ENCODE measurements at regions not wholly inside any gene's neighbourhood (a gene's known extent, or its start where the extent isn't known, plus 50 kb on each side); places are given as distances from the start of the nearest gene placed in this dataset.

DNA sequence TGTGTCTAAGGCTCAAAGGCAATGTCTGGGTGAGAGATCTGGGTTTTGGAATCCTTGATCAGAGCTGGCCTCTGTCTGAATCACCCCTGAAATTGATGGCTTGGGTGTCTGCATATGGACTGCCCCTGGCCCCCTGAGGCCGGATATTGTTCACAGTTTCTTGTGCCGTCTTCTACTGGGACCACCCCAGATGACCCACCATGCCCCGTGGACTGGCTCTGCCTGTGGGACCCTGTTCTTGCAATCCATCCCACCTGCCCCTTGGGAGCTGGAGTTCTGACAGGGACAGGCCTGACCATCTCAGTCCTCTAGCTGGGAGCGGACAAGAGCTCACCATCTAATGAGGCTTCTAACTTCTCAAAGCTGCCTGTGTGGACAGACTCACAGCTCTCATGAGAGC lies 119.9 kb downstream of the FAM43A start:
- DNase-seq: no peak

DNA sequence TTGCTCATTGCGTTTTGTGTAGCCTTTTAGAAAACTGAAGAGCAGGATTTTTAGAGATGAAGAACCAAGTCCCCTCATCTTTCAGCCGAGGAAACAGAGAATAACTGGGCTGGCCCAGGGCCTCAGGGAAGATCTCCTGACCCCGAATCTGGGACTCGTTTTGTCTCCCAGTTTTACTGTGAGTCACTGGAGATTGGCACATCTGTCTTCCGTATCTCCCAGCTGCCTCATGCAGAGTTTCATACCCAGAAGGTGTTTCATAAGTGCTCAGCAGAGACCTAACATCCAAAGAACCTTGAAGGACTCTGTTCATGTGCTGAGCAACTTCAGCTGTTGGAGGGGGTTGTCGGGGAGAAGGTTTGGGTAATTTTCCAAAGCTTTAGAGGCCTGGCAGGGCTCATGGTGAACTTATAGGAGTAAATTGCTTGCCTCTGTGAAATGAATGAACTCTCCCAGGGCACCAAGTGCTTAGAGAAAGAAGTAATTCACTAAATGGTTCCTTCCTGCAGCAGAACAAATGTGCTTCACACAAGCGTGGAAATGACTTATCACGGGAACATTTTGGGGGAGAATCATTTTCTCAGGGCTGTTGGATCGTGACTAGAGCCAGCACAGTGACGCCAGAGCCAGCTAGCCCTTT lies 121.4 kb downstream of the FAM43A start:
- DNase-seq: no peak

DNA sequence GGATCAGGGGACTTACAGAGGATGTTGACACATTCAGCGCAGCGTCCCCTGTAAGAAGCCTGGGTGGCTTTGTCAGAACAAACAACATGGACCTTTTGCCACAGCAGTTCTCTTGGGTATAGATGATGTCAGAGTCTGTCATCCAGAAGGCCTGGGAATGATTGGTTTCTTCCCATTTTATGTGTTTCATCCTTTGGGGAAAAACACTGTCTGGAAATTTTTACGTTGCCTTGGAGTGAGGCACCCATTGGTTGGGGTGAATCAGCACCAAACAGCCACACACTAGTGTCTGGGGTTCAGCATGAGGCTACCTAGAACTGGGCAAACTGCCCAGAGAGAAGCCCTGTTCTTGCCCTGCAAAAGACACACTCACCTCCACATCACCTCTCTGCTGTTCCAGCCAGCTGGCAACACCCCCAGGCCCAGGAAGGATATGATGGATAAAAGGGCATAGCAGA lies 123.0 kb downstream of the FAM43A start:
- no peak for DNase-seq

DNA sequence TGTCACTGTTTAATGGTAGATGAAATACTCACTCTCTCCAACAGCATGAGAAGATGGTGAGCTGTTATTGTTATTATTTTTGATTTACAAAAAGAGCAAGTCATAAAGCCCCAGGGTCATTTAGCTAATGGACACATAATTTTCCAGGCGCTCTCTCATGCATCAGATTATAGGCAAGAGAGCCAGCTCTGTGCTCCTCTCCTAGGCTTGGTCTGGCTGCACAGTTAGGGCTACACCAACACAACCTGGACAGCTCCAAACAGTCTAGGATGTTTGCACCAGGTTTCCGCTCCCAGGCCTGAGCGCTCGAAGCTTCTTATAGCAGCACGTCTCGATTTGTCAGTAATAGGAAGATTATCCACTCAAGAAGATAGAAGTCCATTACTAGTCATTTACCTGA lies 123.7 kb downstream of the FAM43A start:
- DNase-seq: no peak

DNA sequence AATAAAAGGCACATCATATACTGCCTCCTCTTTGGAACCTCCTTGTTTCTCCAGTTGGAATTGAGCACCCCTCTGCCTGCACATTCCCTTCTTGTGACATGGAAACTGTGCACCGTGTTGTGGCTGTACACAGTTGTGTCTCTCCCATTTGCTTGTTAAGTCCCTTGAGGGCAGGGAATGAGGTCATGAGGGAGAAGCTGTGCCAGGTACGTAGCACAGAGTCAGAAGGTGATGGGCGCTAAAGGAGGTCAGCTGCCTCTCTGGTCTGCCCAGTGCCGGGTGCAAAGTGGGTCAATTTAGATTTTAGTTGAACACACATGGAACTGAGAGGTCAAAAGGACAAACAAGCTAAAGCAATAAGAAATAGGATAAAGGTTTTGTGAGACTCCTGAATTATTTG lies 124.4 kb downstream of the FAM43A start:
- no peak for DNase-seq

DNA sequence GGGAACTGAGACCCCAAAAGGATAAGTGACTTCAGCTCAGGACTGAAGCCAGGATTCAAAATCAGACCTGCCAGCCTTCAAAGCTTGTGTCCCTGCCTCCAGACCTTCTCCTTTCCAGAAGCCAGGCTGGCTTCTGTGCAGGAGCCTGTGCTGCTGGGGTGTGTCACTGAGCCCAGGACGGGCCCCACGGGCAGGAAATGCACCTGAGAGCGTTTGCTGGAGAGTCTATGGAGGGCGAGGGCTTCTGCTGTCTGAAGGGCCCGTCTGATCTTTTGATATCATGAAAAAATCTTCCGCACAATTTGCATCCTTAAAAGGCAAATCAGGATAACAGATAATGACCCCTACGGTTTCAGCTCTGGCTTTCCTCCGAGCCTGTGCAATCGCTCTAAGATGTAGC lies 125.4 kb downstream of the FAM43A start:
- no peak for DNase-seq

DNA sequence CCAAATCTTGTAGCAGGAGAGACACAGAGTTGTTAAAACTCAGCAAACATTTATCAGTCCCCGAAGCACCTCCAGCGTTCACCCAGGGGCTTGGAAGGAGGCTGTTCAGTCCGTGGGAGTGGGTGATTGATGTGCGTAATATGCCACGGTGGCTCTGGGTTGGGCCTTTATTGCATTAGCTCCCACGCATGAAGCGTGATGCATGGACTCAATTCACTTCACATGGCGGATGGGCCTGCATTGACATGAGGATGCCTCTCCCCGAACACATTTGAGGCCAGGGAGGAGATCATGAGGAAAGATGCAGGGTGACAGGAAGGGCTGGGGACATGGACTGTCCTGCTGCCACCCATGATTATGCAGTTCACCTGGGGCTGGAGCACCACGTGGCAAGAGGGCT lies 126.5 kb downstream of the FAM43A start:
- no peak for DNase-seq

DNA sequence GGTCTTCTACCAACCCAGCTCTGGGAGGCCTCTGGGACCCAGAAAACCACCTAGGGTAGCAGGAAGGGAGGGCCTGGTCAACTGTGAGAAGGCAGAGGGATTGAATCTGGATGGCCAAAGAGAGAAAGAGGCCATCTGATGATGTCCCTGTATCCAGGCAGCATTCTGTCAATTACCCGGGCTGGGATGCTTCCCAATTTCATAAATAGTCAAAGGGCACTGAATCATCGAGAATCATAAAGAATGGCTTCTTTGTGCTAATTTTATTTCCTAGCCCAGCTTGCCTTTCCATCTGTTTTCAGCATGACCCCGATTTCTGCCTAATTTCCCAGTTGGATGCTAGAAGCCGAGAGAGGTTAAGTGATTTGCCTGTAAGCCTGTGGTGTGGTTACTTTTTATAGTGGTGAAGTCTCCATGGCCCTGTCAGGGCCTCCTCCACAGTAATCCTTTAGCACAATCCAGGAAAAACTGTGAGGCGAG lies 129.2 kb downstream of the FAM43A start:
- DNase-seq: no peak

DNA sequence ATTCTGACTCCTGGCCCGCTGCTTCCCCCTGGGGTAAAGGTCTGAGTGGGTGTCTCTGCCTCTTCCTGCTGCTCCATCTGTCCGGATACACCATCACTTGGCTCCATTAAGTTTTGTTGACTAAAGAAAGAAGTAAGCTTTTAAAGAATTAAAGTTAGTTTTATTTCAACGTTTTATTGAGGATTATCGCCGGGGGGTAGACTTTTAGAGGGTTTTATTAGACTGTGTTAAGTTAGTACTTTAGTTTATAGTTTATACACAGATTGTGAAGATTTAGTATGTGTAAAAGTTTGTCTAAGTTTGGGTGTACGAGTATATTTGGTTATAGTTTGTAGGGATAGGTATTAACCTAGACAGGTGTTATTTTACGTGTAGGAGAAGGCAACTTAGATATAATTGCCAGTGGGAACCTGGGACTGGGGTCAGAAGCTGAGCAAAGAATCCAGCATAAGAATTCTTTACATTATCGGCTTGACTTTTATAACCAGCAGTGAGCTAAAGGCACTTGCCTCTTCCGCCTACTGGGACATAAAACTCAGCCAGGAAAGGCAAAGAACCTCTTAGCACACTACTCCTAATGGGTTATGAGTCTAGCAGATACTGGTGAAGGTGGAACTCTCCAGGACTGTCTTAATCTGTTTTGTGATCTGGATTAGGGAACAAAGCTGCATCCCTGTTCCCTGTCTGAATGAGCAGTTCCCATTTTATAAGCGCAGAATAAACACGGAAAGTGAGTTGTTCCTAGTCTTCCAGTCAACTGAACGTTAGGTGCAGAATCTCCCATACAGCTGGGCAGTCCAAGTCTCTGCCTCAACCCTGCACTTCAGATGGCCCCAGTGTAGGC lies 131.3 kb downstream of the FAM43A start:
- DNase-seq: no peak

DNA sequence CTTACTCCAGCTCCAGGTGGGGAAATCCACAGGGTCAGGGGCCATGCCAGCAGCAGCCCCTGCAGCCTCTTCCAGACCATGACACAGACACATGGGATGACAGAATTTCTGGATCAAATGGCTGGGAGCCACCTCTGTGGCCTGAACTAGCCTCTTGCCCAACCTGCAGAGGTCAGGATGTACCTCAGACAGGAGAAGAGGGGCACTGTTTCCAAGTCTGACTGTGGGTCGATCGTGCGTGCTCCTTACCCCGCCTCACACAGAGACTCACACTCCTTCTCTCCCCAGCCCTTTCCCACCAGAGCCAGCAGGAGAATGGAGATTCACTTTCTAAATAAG lies 131.9 kb downstream of the FAM43A start:
- no peak for DNase-seq

DNA sequence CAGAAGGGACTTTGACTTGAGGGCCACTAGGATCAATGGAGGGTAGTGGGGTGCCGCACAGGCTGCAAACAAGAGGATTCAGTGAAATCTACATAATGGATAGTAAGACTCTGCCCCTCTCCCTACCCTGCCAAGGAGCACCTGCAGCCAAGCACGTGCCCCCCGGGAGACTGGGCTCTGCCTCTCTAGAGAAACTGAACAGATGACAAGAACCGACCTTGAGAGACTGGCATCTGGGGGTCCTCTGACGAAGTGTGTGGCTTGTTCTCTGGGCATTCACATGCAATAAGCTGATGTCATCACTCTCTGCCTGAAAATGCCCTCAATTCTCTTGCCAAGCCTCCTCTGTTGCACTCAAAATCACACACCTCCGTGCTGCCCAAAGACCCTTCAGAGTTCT lies 132.3 kb downstream of the FAM43A start:
- DNase-seq: no peak

DNA sequence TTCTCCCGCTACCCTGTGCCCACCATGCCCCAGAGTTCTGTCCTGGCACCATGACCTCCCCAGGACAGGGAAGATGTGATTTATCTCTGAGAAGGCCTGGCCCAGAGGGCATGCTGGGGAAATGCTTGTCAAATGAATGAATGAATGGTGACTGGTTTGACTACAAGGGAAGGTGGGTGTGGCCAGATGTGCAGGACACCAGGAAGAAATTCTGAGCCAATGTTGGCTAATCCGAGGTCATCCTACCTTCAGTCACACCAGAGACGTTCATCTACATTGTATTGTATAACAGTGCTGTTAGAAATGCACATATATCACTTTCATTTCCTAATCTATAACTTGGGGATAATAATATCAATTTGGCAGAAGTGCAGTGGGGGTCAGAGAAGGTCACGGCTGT lies 138.4 kb downstream of the FAM43A start:
- no peak for DNase-seq

DNA sequence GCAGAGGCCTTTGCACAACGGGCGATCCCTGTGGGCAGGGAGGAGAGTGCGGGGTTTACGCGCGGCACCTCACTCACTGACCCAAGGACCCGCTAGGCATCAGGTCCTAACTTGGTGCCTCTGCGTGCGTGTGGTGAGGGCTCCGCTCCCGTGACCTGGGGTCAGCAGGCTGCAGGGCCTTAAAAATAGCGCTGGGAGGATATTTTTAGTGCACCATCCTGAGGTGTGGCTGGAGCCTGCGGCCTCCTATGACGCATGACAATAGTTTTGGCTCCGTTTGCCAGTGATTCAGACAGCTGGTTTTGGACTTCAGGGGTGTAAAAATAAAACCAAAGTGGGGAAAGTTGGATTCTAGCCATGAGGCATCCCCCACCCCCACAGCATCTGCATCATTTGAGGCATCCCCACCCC lies 139.0 kb downstream of the FAM43A start:
- no peak for DNase-seq

DNA sequence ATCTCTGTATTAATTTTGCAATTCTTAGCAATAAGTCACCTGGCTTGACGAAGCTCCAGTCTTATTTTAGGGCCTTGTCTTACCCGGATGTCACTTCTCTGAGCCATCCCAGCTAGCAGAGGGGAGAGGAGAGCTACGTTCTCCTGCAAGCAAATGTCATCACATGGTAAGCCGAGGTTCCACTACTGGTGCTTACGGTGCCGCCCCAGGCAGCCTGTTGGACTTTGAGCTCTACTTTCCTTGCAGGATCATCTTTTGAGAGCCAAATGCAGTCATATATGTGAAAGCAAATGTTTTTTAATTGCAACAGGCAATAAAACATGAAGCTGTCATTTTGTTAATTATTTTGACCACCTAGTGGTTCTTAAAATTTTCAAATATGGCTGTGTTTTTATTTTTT lies 140.9 kb downstream of the FAM43A start:
- no peak for DNase-seq

DNA sequence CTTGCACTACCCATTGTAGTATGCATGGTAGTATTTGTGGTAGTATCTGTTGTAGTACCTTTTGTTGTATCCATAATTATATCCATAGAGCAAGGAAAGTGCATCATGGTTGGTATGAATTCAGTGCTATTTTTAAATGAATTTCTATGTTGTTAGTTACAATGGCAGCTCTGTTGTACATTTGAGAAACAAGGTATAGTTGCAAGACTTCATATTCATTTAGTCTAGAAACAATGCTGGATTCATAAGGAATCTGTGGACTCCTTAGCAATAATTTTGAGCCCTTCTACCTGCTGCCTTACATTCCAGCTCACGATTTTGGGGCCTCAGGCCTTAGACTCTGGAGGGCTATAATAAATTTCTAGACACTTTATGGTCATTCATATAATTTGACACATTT lies 141.8 kb downstream of the FAM43A start:
- DNase-seq: no peak

DNA sequence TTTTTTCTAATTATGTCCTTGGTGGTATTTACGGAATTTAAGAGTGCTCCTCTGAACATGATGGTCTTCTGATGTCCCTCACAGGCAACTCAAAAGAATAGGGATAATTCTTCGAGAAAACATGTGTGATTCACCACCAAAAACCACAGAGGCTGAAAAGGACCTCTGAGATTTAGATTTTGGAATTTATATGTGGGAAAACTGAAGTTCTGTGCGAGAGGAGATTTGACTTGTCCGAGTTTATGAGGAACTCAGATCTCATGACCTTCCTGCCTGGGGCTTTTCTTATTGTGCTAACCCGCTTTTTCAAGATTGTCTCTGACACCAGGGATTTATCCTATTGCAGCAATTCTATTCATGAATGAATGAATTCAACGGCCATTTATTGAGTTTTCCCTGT lies 142.4 kb downstream of the FAM43A start:
- DNase-seq: no peak

DNA sequence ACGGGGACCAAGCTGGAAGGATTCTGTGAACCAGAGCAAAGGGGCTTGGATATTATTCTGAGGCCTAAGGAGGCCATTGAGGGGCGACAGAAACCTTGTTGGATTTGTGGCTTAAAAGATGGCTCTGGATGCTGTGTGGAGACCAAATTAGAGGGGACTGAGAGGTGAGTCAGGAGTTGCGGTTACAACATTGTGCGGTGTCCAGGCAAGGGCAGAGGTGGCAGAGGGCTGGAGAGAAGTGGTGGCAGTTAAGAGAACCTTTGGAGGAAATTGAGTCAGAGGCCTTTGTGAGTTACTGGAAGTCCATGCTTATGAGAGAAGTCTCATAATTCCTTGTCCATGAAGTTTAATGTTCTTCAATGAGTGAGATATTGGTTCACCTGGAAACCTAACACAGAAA lies 143.2 kb downstream of the FAM43A start:
- no peak for DNase-seq

DNA sequence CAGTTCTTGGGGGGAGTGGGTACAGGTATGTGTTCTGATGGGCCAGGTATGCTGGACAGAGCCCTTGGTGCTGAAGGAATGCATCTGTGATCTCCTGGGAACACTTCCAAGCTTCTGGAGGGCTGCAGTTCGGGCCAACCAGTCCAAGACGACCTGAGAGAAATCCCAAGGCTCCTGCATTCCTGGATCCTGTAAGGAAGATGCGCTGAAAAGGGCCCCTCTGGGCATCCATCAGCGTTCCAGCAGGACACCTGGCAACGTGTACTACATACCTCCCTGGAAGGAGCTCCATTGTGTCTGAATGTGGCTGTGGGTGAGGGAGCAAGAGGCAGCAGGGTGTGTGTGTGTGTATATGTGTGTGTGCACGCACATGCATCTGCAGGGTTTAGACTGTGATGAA lies 144.7 kb downstream of the FAM43A start:
- no peak for DNase-seq

DNA sequence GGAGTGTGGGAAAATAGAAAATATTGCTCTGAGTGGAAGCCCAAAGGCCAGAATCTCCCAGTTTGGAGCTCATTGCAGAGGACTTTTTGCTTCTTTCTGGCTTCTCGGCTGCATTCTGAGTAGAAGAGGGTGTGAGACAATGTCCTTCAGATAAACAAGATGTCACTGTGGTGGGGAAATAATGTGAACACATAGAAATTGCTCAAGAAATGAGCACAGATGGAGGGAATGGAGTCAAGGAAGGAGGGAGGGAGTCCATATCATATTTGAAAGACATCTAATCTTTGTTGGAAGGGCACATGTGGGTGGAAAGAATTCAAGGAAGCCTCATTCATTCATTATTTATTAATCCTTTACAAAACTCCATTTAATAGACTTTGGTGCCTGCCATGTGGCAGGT lies 145.3 kb downstream of the FAM43A start:
- no peak for DNase-seq

DNA sequence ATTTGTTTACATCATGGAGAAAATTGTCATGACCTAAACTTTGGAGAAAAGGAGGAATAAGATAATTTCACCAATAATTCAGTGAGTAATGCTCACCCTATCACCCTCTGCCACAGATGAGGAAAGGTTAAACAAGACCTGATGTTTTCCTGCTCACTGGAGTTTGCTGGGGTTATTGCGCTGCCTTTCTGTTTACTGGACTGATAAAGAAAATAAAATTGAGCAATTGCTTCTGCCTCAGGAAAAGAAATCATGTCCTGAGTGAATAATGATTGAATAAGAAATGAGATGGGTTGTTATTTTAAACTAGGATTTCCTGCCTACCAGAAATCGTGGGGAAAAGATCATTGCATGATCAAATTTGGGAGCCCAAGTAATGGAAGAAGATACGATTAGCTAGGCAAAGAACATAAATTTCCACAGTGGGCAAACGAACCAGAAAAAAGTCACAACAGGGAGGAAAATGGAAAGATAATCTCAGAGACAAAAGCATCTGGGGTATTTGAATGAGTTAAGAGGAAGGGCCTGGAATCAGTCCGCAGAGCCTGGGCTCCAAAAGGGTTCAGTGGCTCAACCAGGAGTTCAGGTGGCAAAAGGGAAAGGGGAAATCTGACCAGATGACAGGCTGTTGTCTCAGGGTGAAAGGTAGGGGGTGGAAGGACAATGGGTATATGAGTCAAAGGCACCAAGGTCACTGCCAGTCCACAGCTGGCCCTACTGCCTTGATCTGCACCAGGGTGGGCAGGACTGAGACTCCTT lies 146.8 kb downstream of the FAM43A start:
- no peak for DNase-seq

DNA sequence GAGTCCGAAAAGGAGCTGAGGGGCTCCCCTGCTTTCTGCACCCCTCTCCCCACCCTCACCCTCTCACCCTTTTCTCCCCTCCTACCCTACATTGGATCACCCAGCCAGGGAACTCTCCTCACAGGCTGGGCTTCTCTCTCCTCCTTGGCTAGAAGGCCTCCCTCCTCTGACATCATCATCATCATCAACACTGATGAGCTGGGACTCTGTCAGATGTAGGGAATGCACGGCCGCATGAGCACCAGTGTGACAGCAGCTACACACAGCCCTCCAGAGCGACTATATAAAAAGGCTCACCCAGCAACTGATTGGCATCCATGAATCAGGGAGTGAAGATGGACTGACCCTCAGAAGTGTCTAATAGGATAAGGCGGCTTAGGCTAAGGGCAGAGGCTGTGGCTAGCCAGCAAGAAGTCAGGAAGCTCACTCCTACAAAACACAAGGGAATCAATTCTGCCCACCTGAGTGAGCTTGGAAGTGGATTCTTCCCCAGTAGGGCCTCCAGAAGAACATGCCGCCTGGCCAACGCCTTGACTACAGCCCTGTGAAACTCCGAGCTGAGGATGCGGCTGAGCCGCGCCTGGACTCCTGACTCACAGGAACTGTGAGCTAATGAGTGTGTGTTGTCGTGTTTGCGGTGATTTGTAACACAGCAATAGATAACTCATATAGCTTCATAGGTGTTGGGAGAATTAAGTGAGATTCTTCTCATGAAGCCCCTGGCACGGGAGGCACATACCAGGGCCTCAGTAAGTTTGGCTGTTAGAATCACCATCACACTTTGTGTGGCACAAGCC lies 147.6 kb downstream of the FAM43A start:
- no peak for DNase-seq

DNA sequence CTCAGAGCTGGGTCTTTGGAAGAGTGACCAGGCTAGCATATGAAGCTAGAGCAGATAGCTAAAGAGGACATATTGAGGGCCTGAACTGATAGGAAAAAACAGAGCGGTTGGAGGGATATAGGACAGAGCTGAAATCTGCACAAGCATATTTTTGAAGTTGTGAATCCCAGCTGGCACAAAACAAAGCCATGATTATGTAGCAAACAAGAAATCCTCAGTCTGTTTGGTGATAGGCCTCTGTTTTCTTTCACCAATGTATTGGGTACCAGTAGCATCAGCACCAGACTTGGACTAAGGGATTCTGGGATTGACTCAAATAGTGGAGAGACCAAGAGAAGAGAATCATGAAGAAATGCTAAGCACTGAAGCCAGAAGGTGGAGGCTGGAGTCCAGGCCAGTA lies 151.0 kb downstream of the FAM43A start:
- DNase-seq: no peak

Measured in activated CD4-positive, alpha-beta T cell treated with anti-CD3 and anti-CD28 coated beads for 4 hours (primary cell).